Fibroblast of skin of right quadriceps (primary cell): ENCODE measurements at regions not wholly inside any gene's neighbourhood (a gene's known extent, or its start where the extent isn't known, plus 50 kb on each side); places are given as distances from the start of the nearest gene placed in this dataset.
"Not testable (repeated sequence)": the region's sequence is repeated elsewhere in the genome, so short reads cannot be mapped to it uniquely, and the experiment has no call there.

ENCODE experiments used
- DNase-seq: peaks from one replicate; pipeline ENCODE4 v3.0.0-alpha.2; 2013

DNA sequence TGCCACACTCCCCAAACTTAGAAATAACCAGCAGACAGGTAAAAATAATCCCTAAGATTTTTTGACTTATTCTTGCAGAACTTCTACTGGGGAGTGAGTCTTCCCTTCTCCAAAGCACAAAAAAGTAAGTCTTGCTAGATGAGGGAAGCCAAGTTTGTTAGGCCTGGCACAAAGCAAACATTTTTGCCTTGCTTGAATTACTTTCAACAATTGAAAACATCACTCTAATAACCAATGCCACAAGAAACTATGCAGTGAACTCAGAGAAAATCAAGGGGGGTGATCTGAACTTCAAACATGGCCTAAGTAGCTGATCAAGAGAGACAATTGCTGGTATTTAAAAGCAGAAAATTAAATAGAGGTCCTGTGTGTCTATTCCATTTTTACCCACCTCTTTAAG lies 123.6 kb upstream of the SLC1A3 start:
- no peak for DNase-seq

DNA sequence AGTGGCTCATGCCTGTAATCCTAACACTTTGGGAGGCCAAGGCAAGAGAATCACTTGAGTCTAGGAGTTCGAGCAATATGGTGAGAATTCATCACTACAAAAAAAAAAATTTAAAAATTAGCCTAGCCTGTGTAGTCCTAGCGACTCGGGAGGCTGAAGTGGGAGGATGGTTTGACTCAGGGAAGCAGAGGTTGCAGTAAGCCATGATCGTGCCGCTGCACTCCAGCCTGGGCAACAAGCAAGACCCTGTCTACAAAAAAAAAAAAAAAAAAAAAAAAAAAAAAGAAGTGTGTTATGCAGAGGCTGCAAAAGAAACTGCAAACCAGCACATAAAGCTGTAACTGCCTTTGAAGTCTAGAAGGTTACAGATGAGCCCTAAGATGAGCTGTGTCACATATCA lies 116.9 kb upstream of the SLC1A3 start:
- no peak for DNase-seq

DNA sequence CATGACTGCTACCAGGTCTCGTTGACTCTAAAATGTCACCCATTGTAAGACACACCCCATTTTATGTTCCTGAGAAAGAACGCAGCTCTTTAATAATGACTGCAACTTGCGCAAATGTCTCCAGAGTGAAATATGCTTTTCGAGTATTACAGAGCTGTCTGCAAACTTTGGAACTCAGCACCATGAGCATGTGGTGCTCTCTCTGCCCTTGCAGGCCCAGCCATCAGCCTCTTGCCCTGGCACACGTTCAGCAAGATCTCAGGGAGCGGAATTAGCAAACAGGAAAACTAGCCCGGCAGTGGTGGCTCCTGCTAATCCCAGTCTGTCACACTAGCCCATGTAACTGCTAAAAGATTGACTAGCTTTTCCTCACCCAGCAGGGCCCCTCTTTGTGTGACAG lies 114.5 kb upstream of the SLC1A3 start:
- no peak for DNase-seq

DNA sequence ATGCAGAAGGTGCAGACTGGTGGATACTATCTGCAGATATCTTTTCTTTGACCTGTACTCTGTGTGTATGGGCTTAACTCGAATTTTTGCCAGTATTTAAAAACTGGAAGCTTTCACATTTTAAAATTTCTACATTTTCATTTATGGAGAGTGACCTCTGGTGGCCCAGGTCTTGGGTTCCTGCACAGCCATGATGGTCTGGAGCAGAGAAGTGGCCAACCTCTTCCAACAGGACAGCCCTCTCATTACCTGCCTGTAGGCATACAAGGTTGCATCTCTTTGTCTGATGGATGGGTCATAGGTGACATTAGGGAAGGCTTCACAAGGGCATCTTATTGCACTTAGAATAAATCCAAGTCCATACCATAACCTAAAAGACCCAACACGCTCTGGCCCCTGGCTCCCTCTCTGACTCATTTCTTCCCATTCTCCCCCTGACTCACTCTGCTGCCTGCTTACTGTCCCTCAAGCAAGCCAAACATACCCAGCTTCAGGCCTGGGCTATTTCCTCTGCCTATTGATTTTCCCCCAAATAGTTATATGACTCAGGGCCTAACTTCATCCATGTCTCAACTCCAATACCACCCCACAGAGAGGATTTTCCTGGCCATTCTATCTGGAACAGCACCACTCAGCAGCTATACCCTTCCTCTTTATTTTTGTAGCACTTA lies 113.3 kb upstream of the SLC1A3 start:
- DNase-seq = peak; percentile 82

DNA sequence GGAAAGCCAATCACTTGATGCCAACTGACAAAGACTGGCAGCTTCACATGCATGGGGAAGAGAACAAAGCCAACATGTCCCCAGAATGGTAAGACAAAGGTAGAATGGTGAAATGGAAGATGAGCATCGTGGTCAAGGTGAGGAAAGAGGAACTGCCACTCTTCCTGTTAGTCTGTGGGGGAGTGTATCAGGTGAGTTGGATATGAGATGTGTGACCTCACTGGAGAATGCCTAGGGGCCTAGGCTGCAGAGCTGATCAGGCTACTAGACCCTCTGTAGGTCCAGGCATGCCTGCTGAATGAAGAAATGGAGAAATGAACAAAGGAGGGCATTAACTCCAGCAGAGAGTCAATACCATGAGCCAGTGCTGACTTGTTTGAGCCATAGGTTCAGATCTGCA lies 112.4 kb upstream of the SLC1A3 start:
- no peak for DNase-seq

DNA sequence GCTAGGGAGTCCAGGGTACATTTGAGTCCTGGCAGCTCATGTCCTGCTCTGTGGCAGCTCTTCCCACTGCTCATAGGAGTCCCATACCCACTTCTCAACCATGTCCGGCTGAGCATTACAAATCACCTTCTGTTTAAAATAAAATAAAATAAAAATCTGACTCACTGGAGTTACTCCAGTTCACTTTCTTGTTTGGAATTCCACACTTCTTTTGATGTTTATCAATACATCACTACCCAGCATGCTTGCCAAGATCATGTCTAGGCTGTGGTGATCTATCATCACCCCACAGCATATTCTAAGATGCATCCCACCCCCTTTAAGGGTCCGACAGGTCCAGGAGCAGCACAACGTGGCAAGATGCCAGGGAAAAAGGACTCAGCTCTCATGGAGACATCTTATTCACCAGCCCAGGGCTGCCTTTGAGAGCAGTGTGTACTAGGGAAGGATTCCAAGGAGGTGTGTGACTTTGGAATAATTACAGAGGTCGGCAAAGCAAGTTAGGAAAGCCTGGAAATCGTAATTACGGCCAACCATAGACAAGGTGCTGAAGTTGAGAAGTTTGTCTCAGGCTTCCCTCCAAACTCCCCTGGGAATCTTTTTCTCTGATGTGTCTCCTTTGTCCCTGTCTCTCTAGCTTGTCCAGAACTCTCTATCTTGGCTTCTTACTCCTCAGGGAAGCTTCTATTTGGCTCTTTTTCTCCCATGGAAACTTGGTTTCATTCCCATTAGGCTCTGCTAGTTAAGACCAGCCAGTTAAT lies 111.4 kb upstream of the SLC1A3 start:
- DNase-seq = peak; percentile 90

DNA sequence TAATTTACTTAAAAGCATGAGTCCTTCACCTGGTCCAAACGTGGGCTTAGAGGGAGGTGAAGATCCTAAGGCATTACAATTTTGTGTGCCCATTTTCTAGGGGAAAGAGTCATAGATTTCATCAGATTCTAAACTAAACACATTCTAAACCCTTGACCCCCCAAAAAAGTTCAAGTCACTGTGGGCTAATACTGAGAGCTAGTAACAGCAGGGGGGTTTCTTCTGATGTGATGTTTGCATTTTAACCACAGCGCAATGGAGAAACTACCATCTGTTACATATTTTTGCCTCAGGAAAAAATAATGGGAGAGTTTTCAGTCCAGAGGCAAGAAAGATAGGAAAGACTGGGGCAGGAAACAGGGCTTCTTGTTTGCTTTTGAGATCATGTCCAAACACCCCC lies 110.8 kb upstream of the SLC1A3 start:
- peak; percentile 66 for DNase-seq

DNA sequence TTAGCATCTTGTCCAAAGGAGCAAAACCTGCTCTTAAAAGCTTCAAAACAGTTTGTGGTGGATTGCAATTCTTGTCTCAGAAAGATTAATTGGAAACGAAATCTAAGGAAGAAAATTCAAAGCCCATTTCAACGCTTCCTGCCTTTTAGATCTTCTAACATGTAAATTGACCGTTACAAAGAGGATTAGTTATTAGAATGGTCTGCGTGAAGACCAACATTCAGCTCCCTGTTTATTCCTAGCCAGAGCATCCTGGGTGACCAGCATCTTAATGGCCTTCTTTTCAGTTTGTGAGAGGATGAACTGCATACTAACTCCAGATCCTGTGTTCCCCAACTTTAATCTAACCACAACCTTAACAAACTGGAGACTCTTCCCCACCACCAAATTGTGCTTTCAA lies 109.9 kb upstream of the SLC1A3 start:
- no peak for DNase-seq

DNA sequence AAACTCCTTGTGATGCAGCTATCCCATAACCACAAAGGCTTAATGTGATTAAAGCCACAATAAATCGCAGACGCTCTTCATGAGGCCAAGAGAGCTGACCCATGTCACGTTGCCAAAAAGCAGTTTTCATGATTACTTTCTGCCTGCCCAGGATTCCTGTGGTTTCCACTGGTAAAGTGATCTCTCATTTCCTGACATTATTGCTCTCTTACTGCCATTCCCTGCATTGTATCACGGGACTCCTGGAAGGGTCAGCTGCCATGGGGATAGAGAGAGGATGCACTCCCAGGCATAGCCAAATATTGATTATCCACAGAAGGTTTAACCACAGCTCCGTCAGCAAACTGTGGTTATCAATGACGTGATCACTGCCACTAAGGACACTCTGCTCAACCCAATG lies 103.8 kb upstream of the SLC1A3 start:
- peak; percentile 98 for DNase-seq

DNA sequence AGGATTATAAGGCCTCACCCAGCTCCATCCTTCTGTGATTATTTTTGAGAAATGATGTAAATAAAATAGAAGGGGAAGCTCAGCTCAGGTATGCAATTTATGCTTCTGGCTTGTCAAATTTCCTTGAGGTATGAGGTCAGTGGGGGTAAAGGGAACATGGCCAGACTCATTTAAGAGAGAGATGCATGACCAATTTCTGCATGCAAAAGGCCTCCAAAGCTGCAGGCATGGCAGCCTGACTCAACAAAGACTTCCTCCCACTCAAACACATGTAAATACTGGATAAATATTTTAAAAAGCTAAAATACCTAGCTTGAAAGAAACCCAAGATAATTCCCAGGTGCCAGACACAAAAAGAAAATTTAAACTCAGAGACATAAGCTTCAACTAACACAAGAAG lies 101.4 kb upstream of the SLC1A3 start:
- DNase-seq = no peak

DNA sequence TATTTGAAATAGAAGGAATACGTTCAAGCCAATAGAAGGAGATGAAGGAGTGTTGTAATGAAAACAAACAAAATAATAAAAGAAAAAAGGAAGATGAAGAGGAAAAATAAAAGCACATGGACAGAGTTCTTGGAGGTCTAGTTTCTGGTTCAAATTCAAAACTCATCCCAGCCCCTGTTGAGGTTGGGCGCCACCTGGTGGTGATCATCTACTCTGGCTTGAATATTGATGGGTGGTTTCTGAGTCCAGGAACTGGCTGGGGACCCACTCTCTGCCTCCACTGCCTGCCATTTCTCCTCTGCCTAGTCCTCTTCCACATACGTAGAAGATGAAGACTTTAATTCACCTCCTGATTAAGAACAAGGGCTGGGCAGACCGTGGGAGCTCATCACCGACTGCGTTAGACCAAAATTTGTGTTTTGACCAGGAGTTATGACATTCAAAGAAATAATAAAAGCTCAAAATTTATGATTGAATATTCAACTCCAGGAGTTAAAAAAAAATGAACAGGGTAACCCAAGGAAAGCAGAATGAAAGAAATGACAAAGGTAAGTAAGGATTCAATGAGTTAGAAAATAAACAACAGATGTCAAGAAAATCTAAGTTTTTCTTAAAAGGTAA lies 99.0 kb upstream of the SLC1A3 start:
- peak; percentile 68 for DNase-seq

DNA sequence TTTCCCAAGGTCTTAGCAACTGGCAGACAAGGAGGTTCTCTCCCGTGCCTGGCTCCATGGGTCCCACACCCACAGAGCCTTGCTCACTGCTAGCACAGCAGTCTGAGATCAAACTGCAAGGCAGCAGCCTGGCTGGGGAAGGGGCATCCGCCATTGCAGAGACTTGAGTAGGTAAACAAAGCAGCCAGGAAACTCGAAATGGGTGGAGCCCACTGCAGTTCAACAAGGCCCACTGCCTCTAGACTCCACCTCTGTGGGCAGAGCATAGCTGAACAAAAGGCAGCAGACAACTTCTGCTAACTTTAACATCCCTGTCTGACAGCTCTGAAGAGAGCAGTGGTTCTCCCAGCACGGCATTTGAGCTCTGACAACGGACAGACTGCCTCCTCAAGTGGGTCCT lies 98.1 kb upstream of the SLC1A3 start:
- not testable (repeated sequence) for DNase-seq

DNA sequence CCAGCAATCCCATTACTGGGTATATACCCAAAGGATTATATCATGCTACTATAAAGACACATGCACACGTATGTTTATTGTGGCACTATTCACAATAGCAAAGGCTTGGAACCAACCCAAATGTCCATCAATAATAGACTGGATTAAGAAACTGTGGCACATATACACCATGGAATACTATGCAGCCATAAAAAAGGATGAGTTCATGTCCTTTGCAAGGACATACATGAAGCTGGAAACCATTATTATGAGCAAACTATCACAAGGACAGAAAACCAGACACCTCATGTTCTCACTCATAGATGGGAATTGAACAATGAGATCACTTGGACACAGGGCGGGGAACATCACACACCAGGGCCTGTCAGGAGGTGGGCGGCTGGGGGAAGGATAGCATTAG lies 92.8 kb upstream of the SLC1A3 start:
- not testable (repeated sequence) for DNase-seq

DNA sequence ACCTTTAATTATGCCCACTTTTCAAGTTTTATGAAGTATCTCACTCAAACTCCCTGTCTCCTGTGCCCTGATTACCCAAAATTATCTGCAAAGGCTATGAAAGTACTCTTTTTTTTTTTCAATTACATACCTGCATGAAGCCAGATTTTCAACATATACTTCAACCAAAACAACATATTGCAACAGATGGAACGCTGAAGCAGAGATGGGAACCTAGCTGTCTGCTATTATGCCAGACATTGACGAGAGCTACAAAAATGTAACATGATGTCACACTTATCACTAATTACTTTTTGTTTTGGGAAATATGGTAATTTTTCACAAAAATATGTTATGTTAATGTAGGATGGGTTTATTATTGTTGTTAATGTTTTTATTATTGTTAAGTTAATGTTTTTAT lies 86.5 kb upstream of the SLC1A3 start:
- DNase-seq = no peak

DNA sequence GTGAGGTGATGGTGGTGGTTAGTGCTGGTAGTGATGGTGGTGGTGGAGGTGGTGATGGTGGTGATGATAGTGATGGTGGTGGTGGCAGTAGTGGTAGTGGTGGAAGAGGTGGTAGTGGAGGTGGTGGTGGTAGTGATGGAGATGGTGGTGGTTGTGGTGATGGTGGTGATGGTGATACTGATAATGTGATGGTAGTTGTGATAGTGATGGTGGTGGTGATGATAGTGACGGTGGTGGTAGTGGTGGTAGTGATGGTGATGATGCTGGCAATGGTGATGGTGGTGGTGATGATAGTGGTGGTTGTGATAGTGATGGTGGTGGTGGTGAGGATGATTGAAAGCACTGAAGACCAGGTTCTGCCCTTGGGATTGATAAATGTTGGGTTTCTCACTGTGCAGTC lies 85.2 kb upstream of the SLC1A3 start:
- no peak for DNase-seq

DNA sequence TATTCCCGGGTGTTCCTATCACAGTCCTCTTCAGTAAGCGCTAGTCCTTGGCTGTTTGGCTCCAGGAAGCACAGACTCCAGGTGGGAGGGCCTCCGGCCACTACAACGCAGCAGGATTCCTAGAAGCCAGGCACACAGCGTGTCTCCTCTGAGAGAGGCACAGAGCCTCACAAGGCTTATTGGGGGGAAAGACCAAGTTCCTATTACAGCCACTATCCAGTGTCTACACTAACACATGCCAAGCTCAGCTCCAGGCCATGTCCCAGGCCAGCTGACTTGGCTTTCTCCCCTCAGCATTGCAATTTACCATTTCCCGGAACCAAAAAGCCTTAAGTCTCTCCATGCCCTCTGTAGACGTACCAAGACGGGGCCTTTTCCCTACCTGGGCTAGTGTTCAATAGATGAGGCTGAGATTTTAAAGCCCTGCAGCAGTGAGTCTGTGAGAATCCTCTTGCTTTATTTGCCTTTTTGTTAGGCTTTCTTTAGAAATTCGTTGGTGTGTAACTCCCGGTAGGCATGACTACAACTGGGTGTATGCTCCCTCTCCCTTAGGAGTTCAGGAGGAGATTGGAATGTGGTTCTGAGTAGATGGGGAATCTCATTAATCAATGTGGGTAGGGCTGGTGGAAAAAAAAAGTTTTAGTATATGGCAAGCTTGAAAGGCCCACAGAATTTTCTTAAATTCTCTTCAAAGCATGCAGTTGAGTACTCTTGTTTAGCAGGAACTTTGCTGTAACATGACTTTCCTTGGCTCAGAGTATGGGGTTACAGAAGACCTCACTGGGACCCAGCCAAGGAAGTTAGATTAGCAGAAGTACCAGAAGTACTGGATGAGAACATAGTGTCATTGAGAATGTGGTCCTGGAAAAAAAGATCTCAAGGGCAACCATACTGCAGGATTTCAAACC lies 84.3 kb upstream of the SLC1A3 start:
- DNase-seq = peak; percentile 8

DNA sequence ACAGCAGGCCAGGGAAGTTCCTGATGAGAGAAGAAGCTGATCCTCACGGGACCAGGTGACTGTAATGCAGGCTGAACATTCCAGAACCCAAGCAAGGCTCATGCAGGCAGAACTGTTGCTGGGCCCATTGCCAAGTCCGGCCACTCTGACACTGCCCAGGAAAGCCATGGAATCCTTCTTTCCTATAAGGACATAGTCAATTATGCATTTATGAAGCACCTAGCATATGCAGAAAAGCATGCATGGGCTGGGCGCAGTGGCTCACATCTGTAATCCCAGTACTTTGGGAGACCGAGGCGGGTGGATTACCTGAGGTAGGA lies 83.7 kb upstream of the SLC1A3 start:
- DNase-seq = no peak

DNA sequence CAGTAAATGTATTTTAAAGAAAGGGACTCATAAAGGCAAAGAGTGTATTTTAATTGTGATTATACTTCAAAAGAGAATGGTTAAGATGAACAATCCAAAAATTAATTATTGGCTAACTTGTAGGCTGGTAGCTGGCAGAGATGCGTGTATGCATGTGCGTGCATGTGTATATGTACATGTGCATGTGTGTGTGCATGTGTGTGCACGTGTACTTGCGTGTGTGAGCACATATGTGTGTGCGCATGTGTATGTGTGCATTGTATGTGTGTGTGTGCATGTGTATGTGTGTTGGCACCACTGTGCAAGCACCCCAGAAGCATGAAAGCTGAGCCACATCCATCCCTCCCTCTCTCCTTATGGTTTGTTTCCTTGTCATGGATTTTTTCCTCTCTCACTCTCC lies 83.0 kb upstream of the SLC1A3 start:
- DNase-seq = no peak

DNA sequence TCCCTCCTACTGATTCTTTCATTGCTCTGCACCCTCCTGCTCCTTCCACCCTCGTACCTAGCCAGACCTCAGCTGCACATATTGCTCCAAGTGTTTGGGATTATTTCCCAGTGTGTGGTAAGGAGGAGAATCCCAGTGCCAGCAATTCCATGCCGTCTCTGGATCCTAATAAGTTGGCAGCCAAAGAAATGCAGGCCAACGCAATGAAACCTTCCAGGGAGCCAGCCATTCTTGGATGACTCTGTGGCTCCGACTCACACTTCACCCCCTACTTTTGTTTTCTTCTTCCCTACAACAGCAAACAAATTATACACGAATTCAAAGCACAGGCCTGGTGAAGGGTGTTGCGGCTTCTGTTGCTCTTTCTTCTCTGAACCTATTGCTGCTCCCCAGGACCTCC lies 82.5 kb upstream of the SLC1A3 start:
- DNase-seq = no peak

DNA sequence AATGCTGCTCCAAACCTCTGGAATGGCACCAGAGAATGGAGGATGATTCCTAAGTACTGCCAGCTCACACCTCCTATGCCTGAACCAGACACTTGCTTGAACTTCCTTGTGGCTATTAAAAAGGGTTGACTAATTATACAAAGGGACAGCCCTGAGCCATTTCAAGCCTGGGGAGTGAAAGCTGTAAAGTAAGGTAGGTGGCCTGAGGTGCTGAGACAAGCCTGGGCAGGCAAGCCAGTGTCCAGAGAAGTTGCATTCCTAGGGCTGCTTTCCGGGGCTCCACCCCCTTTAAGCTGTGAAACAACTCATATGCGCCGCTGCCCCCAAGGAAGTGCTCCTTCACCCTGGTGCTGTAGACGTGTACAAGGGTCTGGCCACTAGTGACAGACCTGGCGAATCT lies 79.9 kb upstream of the SLC1A3 start:
- no peak for DNase-seq

DNA sequence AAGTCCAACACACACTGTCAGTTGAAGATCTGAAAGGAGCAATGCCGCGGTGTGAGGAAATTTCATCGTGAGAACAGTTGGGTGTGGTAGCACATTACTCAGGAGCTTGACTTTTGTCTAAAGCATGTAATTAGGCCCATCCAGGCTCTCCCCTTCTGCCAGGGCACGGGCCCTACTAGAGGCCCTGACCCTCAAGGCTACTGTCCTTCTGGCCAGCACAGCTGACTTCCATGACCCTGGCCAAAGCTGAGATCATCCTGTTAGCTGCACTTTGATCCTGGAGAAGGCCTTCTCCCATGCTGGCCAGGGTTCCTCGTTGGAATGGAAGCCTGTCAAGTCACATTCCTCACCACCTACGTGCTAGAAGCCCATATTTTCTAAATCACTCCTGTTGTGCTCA lies 77.8 kb upstream of the SLC1A3 start:
- DNase-seq = no peak

DNA sequence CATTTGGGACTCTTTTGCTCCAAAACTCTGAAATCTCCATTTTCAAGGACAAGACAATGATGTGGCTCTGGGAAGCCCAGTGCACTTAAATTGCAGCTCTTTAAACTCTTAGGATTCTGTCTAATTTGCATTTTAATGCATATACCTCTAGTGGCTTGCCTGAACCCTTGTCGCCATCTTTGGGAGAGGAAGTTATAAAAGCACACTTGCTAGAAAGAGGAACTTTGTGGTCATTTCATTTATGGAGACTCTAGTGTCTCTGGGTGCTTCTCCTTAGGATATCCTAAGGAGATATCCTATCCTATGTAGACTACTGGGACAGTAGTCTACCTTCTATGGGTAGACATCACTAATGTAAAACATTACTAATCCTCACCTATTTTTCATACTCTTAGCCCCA lies 77.3 kb upstream of the SLC1A3 start:
- no peak for DNase-seq

DNA sequence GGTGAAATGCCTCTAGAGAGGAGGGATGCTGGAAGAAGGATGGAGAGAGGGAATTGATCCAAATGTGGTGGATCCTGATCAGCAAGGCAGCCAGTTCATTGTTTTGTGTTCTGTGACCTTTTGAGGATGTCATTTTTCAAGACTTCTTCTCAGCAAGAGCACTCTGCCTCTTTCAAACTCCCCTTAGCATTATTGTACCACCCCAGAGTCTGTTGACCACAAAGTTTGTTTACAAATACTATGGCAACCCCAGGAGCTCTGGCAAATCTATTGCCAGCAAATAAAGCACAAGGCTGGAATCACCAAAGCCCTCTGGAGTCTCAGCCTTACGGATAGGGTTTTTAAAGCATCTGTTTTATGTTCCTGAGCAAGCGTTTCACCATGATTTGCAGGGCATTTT lies 76.2 kb upstream of the SLC1A3 start:
- DNase-seq = no peak

DNA sequence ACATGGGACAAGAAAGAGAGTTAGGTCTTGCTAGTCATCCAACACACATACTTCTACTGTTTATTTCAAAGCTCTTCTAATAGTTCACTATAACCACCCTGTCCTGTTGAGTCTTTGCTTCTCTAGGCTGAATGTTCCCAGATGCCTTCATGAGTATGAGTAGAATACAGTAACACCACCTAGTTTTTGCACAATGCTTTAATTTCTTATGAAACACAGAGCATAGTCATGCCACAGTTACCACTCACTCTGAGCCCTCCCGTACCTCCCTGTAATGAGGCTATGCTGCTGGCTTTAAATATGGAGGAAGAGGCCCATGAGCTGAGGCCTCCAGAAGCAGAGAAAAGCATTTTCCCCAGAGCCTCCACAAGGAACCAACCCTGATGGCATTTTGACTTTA lies 75.0 kb upstream of the SLC1A3 start:
- DNase-seq = no peak
